ENCODE measurements at regions not wholly inside any gene's neighbourhood (a gene's known extent, or its start where the extent isn't known, plus 50 kb on each side); places are given as distances from the start of the nearest gene placed in this dataset.

- Histone ChIP-seq H3K4me3 (ENCODE audit: low read length) (no peak overlapping the region), H3K4me1 (ENCODE audit: control insufficient read depth, insufficient read depth, low read length) (no peaks in the 10 kb centered on the region), H3K9me3 (ENCODE audit: control insufficient read depth, insufficient read depth, low read length) (no peaks in the 10 kb centered on the region), H3K36me3 (ENCODE audit: control insufficient read depth, insufficient read depth, low read length) (no peaks in the 10 kb centered on the region), H3K27me3 (ENCODE audit: control insufficient read depth, insufficient read depth, low read length) (no peaks in the 10 kb centered on the region), H3K27ac (ENCODE audit: low read length) (no peak overlapping the region)
- DNase-seq (ENCODE audit: low read depth, low spot score): no peak
- WGBS (ENCODE audit: insufficient coverage, insufficient read length): no CpG with 5 or more reads among the region's 1 CpG
These were observed 560.5 kb downstream of the IRX1 start for GRCh38 chr5:4156153-4156552.

GRCh38 chr5:4156889-4157288, 561.3 kb downstream of the IRX1 start:
- no peaks in the 10 kb centered on the region for H3K4me1 ChIP-seq (ENCODE audit: control insufficient read depth, insufficient read depth, low read length)
- H3K27ac ChIP-seq (ENCODE audit: low read length): no peak overlapping the region
- no peaks in the 10 kb centered on the region for H3K9me3 ChIP-seq (ENCODE audit: control insufficient read depth, insufficient read depth, low read length)
- H3K36me3 ChIP-seq (ENCODE audit: control insufficient read depth, insufficient read depth, low read length): no peaks in the 10 kb centered on the region
- DNase-seq (ENCODE audit: low read depth, low spot score): no peak
- no peak overlapping the region for H3K4me3 ChIP-seq (ENCODE audit: low read length)
- no peaks in the 10 kb centered on the region for H3K27me3 ChIP-seq (ENCODE audit: control insufficient read depth, insufficient read depth, low read length)

- Histone ChIP-seq H3K9me3 (ENCODE audit: control insufficient read depth, insufficient read depth, low read length) (no peaks in the 10 kb centered on the region), H3K27ac (ENCODE audit: low read length) (no peak overlapping the region), H3K4me3 (ENCODE audit: low read length) (no peak overlapping the region), H3K27me3 (ENCODE audit: control insufficient read depth, insufficient read depth, low read length) (no peaks in the 10 kb centered on the region), H3K4me1 (ENCODE audit: control insufficient read depth, insufficient read depth, low read length) (no peaks in the 10 kb centered on the region), H3K36me3 (ENCODE audit: control insufficient read depth, insufficient read depth, low read length) (no peaks in the 10 kb centered on the region)
- WGBS (ENCODE audit: insufficient coverage, insufficient read length): no CpG with 5 or more reads among the region's 3 CpGs
- no peak for DNase-seq (ENCODE audit: low read depth, low spot score)
These were observed 563.3 kb downstream of the IRX1 start for GRCh38 chr5:4158750-4159447.

- no peak overlapping the region for H3K27ac ChIP-seq (ENCODE audit: low read length)
- no peak overlapping the region for H3K4me3 ChIP-seq (ENCODE audit: low read length)
- H3K9me3 ChIP-seq (ENCODE audit: control insufficient read depth, insufficient read depth, low read length): no peaks in the 10 kb centered on the region
- no peak for DNase-seq (ENCODE audit: low read depth, low spot score)
- WGBS (ENCODE audit: insufficient coverage, insufficient read length): no CpG with 5 or more reads among the region's 5 CpGs
- H3K27me3 ChIP-seq (ENCODE audit: control insufficient read depth, insufficient read depth, low read length): no peaks in the 10 kb centered on the region
- no peaks in the 10 kb centered on the region for H3K4me1 ChIP-seq (ENCODE audit: control insufficient read depth, insufficient read depth, low read length)
- H3K36me3 ChIP-seq (ENCODE audit: control insufficient read depth, insufficient read depth, low read length): no peaks in the 10 kb centered on the region
These were observed 564.0 kb downstream of the IRX1 start for GRCh38 chr5:4159681-4160080.

GRCh38 chr5:4164167-4164566, 568.5 kb downstream of the IRX1 start:
- Histone ChIP-seq H3K36me3 (ENCODE audit: control insufficient read depth, insufficient read depth, low read length) (no peaks in the 10 kb centered on the region), H3K4me3 (ENCODE audit: low read length) (no peak overlapping the region), H3K27me3 (ENCODE audit: control insufficient read depth, insufficient read depth, low read length) (no peaks in the 10 kb centered on the region), H3K27ac (ENCODE audit: low read length) (no peak overlapping the region), H3K9me3 (ENCODE audit: control insufficient read depth, insufficient read depth, low read length) (no peaks in the 10 kb centered on the region), H3K4me1 (ENCODE audit: control insufficient read depth, insufficient read depth, low read length) (no peaks in the 10 kb centered on the region)
- no peak for DNase-seq (ENCODE audit: low read depth, low spot score)
- WGBS (ENCODE audit: insufficient coverage, insufficient read length): no CpG with 5 or more reads among the region's 6 CpGs

GRCh38 chr5:4180703-4181102, 585.1 kb downstream of the IRX1 start:
- no CpG with 5 or more reads among the region's 5 CpGs for WGBS (ENCODE audit: insufficient coverage, insufficient read length)
- Histone ChIP-seq H3K9me3 (ENCODE audit: control insufficient read depth, insufficient read depth, low read length) (no peaks in the 10 kb centered on the region; the same call in 1 of the 2 replicates), H3K36me3 (ENCODE audit: control insufficient read depth, insufficient read depth, low read length) (no peaks in the 10 kb centered on the region), H3K4me1 (ENCODE audit: control insufficient read depth, insufficient read depth, low read length) (no peaks in the 10 kb centered on the region; the same call in 1 of the 2 replicates), H3K27me3 (ENCODE audit: control insufficient read depth, insufficient read depth, low read length) (no peaks in the 10 kb centered on the region), H3K4me3 (ENCODE audit: low read length) (no peak overlapping the region), H3K27ac (ENCODE audit: low read length) (no peak overlapping the region)
- DNase-seq (ENCODE audit: low read depth, low spot score): no peak

GRCh38 chr5:4182144-4182543, 586.5 kb downstream of the IRX1 start:
- Histone ChIP-seq H3K4me1 (ENCODE audit: control insufficient read depth, insufficient read depth, low read length) (no peaks in the 10 kb centered on the region), H3K9me3 (ENCODE audit: control insufficient read depth, insufficient read depth, low read length) (no peaks in the 10 kb centered on the region; the same call in 1 of the 2 replicates), H3K4me3 (ENCODE audit: low read length) (no peak overlapping the region), H3K36me3 (ENCODE audit: control insufficient read depth, insufficient read depth, low read length) (no peaks in the 10 kb centered on the region), H3K27me3 (ENCODE audit: control insufficient read depth, insufficient read depth, low read length) (no peaks in the 10 kb centered on the region), H3K27ac (ENCODE audit: low read length) (no peak overlapping the region)
- DNase-seq (ENCODE audit: low read depth, low spot score): no peak
- WGBS (ENCODE audit: insufficient coverage, insufficient read length): no CpG with 5 or more reads among the region's 5 CpGs

- WGBS (ENCODE audit: insufficient coverage, insufficient read length): no CpG with 5 or more reads among the region's 2 CpGs
- no peaks in the 10 kb centered on the region for H3K36me3 ChIP-seq (ENCODE audit: control insufficient read depth, insufficient read depth, low read length)
- H3K27ac ChIP-seq (ENCODE audit: low read length): no peak overlapping the region
- no peaks in the 10 kb centered on the region for H3K9me3 ChIP-seq (ENCODE audit: control insufficient read depth, insufficient read depth, low read length)
- no peak for DNase-seq (ENCODE audit: low read depth, low spot score)
- H3K4me3 ChIP-seq (ENCODE audit: low read length): no peak overlapping the region
- no peaks in the 10 kb centered on the region for H3K27me3 ChIP-seq (ENCODE audit: control insufficient read depth, insufficient read depth, low read length)
- H3K4me1 ChIP-seq (ENCODE audit: control insufficient read depth, insufficient read depth, low read length): no peaks in the 10 kb centered on the region
These were observed 589.5 kb downstream of the IRX1 start for GRCh38 chr5:4185127-4185526.

GRCh38 chr5:4188704-4189103, 593.1 kb downstream of the IRX1 start:
- WGBS (ENCODE audit: insufficient coverage, insufficient read length): no CpG with 5 or more reads among the region's 4 CpGs
- Histone ChIP-seq H3K9me3 (ENCODE audit: control insufficient read depth, insufficient read depth, low read length) (no peaks in the 10 kb centered on the region), H3K4me3 (ENCODE audit: low read length) (no peak overlapping the region), H3K27me3 (ENCODE audit: control insufficient read depth, insufficient read depth, low read length) (no peaks in the 10 kb centered on the region), H3K27ac (ENCODE audit: low read length) (no peak overlapping the region), H3K4me1 (ENCODE audit: control insufficient read depth, insufficient read depth, low read length) (peaks cover 2% of the 10 kb centered on the region; the same call in 1 of the 2 replicates), H3K36me3 (ENCODE audit: control insufficient read depth, insufficient read depth, low read length) (no peaks in the 10 kb centered on the region)
- no peak for DNase-seq (ENCODE audit: low read depth, low spot score)

- Histone ChIP-seq H3K9me3 (ENCODE audit: control insufficient read depth, insufficient read depth, low read length) (no peaks in the 10 kb centered on the region), H3K4me1 (ENCODE audit: control insufficient read depth, insufficient read depth, low read length) (peaks cover 2% of the 10 kb centered on the region; the same call in 1 of the 2 replicates), H3K36me3 (ENCODE audit: control insufficient read depth, insufficient read depth, low read length) (no peaks in the 10 kb centered on the region), H3K27me3 (ENCODE audit: control insufficient read depth, insufficient read depth, low read length) (no peaks in the 10 kb centered on the region), H3K4me3 (ENCODE audit: low read length) (no peak overlapping the region), H3K27ac (ENCODE audit: low read length) (no peak overlapping the region)
- no CpG with 5 or more reads among the region's 2 CpGs for WGBS (ENCODE audit: insufficient coverage, insufficient read length)
- no peak for DNase-seq (ENCODE audit: low read depth, low spot score)
These were observed 593.7 kb downstream of the IRX1 start for GRCh38 chr5:4189317-4189716.

- DNase-seq (ENCODE audit: low read depth, low spot score): no peak
- H3K27ac ChIP-seq (ENCODE audit: low read length): no peak overlapping the region
- H3K9me3 ChIP-seq (ENCODE audit: control insufficient read depth, insufficient read depth, low read length): no peaks in the 10 kb centered on the region
- no CpG with 5 or more reads among the region's 3 CpGs for WGBS (ENCODE audit: insufficient coverage, insufficient read length)
- H3K4me1 ChIP-seq (ENCODE audit: control insufficient read depth, insufficient read depth, low read length): peaks cover 2% of the 10 kb centered on the region; the same call in 1 of the 2 replicates
- no peaks in the 10 kb centered on the region for H3K27me3 ChIP-seq (ENCODE audit: control insufficient read depth, insufficient read depth, low read length)
- H3K36me3 ChIP-seq (ENCODE audit: control insufficient read depth, insufficient read depth, low read length): no peaks in the 10 kb centered on the region
- no peak overlapping the region for H3K4me3 ChIP-seq (ENCODE audit: low read length)
These were observed 595.4 kb downstream of the IRX1 start for GRCh38 chr5:4191041-4191440.

All from iPS DF 6.9 (cell line).